Cardiac muscle cell (in vitro differentiated cells and primary cell): ENCODE measurements at regions not wholly inside any gene's neighbourhood (a gene's known extent, or its start where the extent isn't known, plus 50 kb on each side); places are given as distances from the start of the nearest gene placed in this dataset.

ENCODE experiments used
- DNase-seq, 2 donors: peaks; one replicate each; pipeline versions ENCODE4 v3.0.0 to v3.0.0-alpha.2; 2010 to 2017; ENCODE audit warnings: low read depth in 1 of 2, low spot score in 1 of 2
- H3K27ac ChIP-seq: fragments of 200-600 bp; sonication (generic); 2 replicates; pipeline ENCODE4 v1.5.1; 2016
- H3K27me3 ChIP-seq: fragments of 200-600 bp; sonication (generic); 2 replicates; pipeline ENCODE4 v1.6.0; 2016; ENCODE audit warnings: control low read depth
- H3K36me3 ChIP-seq: fragments of 200-600 bp; sonication (generic); 2 replicates; pipeline ENCODE4 v1.5.1; 2016; ENCODE audit warnings: control low read depth
- H3K4me1 ChIP-seq: fragments of 200-600 bp; sonication (generic); 2 replicates; pipeline ENCODE4 v1.8.1; 2017; ENCODE audit warnings: low read depth, mild to moderate bottlenecking, mixed run types
- H3K4me3 ChIP-seq: fragments of 200-600 bp; sonication (generic); 2 replicates; pipeline ENCODE4 v1.5.1; 2016; ENCODE audit warnings: mild to moderate bottlenecking
- H3K9me3 ChIP-seq: fragments of 200-600 bp; sonication (generic); 2 replicates; pipeline ENCODE4 v1.5.1; 2017; ENCODE audit warnings: low read depth, mild to moderate bottlenecking, control low read depth
- TF ChIP-seq, protein P1 (sequence below): IDR thresholded peaks from 2 replicates; pipeline ENCODE4 v1.5.1; 2012; ENCODE audit warnings: low read depth, mild to moderate bottlenecking, low read length

DNA sequence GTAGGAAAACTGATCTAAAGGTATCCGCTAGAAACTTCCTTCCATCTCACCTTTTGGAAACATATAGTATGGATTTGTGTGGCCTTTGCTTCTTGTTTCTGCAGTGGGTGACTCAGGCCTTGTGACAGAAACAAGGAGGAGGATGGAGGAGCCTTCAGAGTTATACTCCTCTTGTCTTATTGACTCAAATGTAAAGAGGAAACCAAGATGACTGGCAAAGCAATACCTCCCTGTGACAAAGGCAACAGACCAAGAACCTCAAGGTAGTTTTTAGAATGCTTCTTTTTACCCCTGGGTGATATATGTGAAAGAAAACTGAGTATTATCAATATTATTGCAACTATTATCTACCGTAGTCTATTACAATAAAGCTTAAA, 123.3 kb upstream of the SLIT3 start:
- TF ChIP-seq, protein P1, sequence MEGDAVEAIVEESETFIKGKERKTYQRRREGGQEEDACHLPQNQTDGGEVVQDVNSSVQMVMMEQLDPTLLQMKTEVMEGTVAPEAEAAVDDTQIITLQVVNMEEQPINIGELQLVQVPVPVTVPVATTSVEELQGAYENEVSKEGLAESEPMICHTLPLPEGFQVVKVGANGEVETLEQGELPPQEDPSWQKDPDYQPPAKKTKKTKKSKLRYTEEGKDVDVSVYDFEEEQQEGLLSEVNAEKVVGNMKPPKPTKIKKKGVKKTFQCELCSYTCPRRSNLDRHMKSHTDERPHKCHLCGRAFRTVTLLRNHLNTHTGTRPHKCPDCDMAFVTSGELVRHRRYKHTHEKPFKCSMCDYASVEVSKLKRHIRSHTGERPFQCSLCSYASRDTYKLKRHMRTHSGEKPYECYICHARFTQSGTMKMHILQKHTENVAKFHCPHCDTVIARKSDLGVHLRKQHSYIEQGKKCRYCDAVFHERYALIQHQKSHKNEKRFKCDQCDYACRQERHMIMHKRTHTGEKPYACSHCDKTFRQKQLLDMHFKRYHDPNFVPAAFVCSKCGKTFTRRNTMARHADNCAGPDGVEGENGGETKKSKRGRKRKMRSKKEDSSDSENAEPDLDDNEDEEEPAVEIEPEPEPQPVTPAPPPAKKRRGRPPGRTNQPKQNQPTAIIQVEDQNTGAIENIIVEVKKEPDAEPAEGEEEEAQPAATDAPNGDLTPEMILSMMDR, result no peak
- no peak for DNase-seq
- H3K4me1 ChIP-seq, result peaks cover 11% of the 10 kb centered on the region
- H3K4me3 ChIP-seq, result no peak overlapping the region
- no peaks in the 10 kb centered on the region for H3K27me3 ChIP-seq
- H3K27ac ChIP-seq, result no peak overlapping the region
- no peaks in the 10 kb centered on the region for H3K36me3 ChIP-seq
- no peaks in the 10 kb centered on the region for H3K9me3 ChIP-seq

DNA sequence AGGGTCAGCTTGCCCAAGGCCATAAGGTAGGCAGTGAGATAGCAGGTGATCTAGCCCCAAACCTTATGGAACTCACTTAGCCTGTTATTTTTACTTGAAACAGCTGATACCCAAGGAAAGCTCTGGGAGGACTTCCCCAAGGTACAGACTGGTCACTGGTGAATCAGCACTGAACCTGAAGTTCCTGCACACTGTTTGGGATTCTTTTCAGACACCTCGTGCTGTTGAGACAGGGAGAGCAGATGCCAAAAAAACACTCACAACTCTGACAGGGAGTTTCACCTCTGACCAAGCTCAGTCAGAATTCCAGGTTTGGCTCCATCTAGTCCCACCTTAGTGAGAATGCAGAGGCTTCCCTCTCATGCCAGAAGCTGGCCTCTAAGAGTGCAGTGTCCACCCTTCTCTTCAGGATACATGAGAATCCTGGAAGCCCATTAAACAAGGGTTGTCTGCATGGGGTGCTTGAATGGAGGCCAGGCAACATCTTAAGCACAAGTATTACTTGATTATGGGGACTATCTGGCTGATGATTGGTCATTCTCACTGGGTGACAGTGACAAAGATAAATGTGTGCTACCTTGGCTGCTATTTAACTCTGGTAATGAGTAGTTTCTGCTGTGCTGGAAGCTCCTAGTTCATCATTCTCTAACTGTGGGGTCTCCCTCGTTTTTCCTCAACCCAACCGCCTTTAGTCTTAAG, 122.8 kb upstream of the SLIT3 start:
- no peaks in the 10 kb centered on the region for H3K9me3 ChIP-seq
- no peaks in the 10 kb centered on the region for H3K27me3 ChIP-seq
- TF ChIP-seq, protein P1, result no peak
- peaks cover 11% of the 10 kb centered on the region for H3K4me1 ChIP-seq
- no peaks in the 10 kb centered on the region for H3K36me3 ChIP-seq
- no peak overlapping the region for H3K27ac ChIP-seq
- peak in 1 of 2 donors; percentile 12 for DNase-seq
- no peak overlapping the region for H3K4me3 ChIP-seq

DNA sequence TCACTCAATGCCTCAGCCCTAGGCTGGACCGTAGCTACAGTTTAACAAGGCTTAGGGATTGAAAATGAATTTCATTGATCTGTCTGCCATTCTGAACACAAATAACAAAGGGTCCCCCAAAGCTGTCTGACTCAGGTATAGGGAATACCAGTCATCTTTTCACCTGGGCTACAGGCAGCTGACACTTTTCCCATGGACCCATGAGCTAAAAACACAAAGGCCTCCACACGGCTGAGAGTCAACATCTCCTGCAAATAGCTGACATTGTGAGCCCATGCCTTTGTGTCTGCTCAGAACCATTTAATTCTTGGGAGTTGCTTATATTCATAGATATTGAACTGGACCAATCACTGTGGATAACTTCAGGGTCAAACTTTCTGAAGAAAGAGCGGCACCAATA, 121.1 kb upstream of the SLIT3 start:
- TF ChIP-seq, protein P1, result no peak
- DNase-seq, result no peak
- H3K27me3 ChIP-seq, result no peaks in the 10 kb centered on the region

DNA sequence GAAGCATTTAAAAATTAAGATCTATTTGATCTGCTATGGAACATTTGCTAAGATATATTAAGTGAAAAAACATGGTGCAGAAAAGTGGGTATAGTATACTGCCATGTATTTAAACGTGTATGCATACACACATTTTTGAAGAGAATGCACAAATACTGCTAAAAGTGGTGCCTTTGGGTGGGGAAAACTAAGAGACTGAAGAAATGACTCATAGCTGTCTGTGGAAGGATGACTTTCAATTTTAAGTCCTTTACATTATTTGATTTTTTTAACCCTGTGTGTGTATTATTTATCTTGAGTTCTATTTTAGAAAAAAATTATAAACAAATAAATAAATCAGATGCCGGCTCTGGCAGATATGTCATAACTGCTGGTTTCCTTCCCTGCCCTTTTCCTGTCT, 120.7 kb upstream of the SLIT3 start:
- Histone ChIP-seq H3K27ac (no peak overlapping the region), H3K4me1 (peaks cover 11% of the 10 kb centered on the region), H3K27me3 (no peaks in the 10 kb centered on the region), H3K36me3 (no peaks in the 10 kb centered on the region), H3K4me3 (no peak overlapping the region), H3K9me3 (no peaks in the 10 kb centered on the region)
- TF ChIP-seq, protein P1, result no peak
- no peak for DNase-seq

More for the DNA sequence above, 121.1 kb upstream of the SLIT3 start:
- Histone ChIP-seq H3K27ac (no peak overlapping the region), H3K4me3 (no peak overlapping the region), H3K36me3 (no peaks in the 10 kb centered on the region), H3K4me1 (peaks cover 11% of the 10 kb centered on the region), H3K9me3 (no peaks in the 10 kb centered on the region)

DNA sequence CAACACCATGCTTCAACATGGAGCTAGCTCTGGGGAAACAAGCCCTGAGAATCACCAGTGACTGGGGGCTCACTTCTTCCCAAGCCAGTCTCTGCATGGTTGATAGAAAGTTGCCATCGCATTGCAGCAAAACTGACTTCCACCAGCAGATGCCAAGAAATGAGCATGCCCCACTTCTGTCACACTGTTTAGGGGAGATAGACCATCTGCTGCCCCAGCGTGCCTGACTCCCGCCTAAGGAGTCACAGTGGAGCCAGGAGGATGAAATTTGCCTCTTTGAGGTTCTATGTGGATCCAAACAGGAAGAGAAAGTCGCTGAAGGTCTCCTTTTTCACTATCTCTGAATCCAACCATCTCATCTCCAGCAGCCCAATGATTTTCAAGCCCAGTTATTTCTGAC, 116.7 kb upstream of the SLIT3 start:
- no peaks in the 10 kb centered on the region for H3K9me3 ChIP-seq
- H3K36me3 ChIP-seq, result no peaks in the 10 kb centered on the region
- no peaks in the 10 kb centered on the region for H3K4me1 ChIP-seq
- no peak overlapping the region for H3K4me3 ChIP-seq
- no peaks in the 10 kb centered on the region for H3K27me3 ChIP-seq
- no peak for DNase-seq
- TF ChIP-seq, protein P1, result no peak
- no peak overlapping the region for H3K27ac ChIP-seq
